ENCODE measurements at regions not wholly inside any gene's neighbourhood (a gene's known extent, or its start where the extent isn't known, plus 50 kb on each side); places are given as distances from the start of the nearest gene placed in this dataset.
"Not testable (repeated sequence)": the region's sequence is repeated elsewhere in the genome, so short reads cannot be mapped to it uniquely, and the experiment has no call there.

DNA sequence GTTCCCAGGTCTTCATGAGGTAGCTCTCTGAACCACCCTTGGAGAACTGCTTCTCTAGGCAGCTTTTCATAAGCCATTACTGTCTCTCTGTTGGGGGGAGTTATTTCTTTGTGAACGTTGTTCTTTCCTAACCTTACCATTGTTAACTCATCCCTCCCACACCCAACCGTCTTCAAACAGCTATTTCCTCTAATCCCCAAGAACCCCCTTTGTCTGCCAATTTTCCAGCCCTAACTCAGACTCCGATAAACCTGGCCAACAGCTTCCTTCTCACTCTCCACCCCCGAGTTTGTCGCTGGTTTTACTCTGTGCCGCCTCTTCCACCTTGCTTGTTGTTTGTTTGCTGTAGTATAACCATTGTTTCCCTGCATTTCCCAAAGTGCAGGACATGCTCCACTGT, 131.5 kb downstream of the CCDC34 start:
- Histone ChIP-seq H3K36me3 (replicated peaks; ENCODE audit: control insufficient read depth, insufficient read depth, low read length) (no peaks in the 10 kb centered on the region), H3K4me3 (ENCODE audit: insufficient read depth, low read depth, low read length) (no peak overlapping the region), H3K27me3 (ENCODE audit: control insufficient read depth, insufficient read depth, low read length) (no peaks in the 10 kb centered on the region)
- no peak for DNase-seq

DNA sequence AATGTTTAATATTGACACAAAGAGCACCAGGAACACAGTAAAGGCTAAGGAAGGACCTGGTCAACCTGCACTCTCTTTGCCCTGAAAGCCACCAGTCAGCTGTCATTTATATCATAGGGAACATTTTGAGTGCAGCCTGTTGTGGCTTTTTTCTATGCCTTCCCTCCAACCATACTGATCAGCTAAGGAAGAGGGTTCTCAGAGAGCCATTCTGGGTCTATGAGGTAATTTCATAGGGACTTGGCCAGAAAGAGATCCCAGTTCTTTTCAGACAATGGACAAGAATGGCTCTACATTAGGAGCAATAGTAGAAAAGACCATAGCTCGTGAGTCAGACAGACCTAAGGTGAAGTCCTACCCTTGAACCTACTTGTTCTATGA, 132.8 kb downstream of the CCDC34 start:
- no peak overlapping the region for H3K4me3 ChIP-seq (ENCODE audit: insufficient read depth, low read depth, low read length)
- no peaks in the 10 kb centered on the region for H3K36me3 ChIP-seq (replicated peaks; ENCODE audit: control insufficient read depth, insufficient read depth, low read length)
- DNase-seq: no peak
- no peaks in the 10 kb centered on the region for H3K27me3 ChIP-seq (ENCODE audit: control insufficient read depth, insufficient read depth, low read length)

DNA sequence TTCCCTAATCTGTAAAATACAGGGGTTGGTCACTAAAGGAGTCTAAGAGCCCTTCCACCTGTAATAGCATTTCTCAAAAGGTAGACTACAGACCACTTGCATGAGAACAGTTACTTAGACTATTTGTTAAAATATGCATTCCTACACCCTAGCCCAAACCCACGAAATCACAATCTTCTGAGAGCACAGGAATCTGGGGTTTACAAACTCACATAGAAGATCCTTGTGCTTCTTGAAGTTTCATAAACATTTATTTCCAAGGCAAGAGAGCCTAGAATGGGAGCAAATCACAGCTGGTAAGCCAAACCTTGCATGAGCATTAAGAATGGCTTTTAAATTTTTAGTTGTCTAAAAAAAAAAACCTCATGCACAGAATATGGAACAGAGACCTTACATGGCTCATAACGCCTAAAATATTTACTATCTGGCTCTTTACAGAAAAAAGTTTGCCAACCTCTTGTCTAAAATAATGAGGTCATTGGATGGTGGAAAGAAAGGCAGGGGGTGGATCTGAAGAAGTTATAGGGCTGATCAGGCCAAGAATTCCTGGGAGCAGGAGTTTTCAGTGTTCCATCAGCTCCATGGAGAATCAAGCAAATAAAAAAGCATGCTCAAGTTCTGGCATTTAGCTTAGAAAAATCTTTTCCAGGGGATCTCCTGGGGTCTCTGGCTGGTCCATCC, 133.4 kb downstream of the CCDC34 start:
- H3K27me3 ChIP-seq (ENCODE audit: control insufficient read depth, insufficient read depth, low read length): no peaks in the 10 kb centered on the region
- H3K4me3 ChIP-seq (ENCODE audit: insufficient read depth, low read depth, low read length): no peak overlapping the region
- no peaks in the 10 kb centered on the region for H3K36me3 ChIP-seq (replicated peaks; ENCODE audit: control insufficient read depth, insufficient read depth, low read length)
- no peak for DNase-seq

DNA sequence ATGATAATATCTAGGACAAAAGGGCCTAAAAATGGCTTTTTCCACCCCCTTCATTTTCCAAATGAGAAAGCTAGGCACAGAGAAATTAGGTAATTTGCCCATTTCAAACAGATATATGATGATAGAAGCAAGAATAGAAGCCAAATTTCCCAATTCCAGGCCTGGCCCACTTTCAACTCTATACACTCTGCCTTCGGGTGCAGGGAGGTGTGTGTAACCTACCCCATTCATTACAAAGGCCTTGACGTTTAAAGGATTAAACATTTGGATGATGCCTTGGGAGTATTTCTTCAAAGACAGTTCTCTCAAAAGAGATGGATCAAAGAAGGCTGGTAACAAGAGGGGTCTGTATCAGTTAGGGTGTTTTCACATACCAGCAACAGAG, 134.1 kb downstream of the CCDC34 start:
- Histone ChIP-seq H3K36me3 (replicated peaks; ENCODE audit: control insufficient read depth, insufficient read depth, low read length) (no peaks in the 10 kb centered on the region), H3K4me3 (ENCODE audit: insufficient read depth, low read depth, low read length) (no peak overlapping the region)
- no peak for DNase-seq

DNA sequence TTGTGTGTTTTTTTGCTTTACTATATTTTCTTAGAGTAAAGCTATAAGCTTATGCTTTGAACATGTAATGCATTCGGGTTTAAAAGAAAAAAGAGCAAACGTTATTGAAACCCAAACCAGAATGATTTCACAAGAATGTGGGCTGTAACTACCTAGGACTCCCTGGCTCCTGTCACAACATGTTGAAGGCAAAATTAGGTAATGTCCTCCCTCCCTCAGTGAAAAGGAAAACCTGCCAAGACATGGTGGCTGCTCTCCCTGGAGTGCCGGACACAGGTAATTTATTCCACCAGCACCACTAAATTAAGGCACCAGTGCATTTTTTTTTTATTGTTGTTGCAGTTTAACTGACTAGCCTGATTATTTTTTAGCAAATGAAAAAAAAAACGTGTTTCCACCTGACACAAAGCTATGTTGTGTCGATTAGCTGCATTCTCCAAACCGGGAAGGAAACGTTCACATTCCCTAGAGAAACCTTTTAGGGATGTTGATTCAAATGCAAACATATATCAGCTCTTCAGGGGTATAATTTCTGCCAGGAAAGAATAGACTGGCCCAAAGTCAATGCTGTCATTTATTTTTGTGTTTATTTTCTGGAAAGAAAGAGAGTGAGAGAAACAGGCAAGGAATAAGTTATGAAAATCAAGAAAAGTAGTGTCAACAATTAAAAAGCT, 134.6 kb downstream of the CCDC34 start:
- no peaks in the 10 kb centered on the region for H3K27me3 ChIP-seq (ENCODE audit: control insufficient read depth, insufficient read depth, low read length)
- DNase-seq: no peak
- no peaks in the 10 kb centered on the region for H3K36me3 ChIP-seq (replicated peaks; ENCODE audit: control insufficient read depth, insufficient read depth, low read length)
- H3K4me3 ChIP-seq (ENCODE audit: insufficient read depth, low read depth, low read length): no peak overlapping the region

More for the DNA sequence above, 134.1 kb downstream of the CCDC34 start:
- H3K27me3 ChIP-seq (ENCODE audit: control insufficient read depth, insufficient read depth, low read length): no peaks in the 10 kb centered on the region

DNA sequence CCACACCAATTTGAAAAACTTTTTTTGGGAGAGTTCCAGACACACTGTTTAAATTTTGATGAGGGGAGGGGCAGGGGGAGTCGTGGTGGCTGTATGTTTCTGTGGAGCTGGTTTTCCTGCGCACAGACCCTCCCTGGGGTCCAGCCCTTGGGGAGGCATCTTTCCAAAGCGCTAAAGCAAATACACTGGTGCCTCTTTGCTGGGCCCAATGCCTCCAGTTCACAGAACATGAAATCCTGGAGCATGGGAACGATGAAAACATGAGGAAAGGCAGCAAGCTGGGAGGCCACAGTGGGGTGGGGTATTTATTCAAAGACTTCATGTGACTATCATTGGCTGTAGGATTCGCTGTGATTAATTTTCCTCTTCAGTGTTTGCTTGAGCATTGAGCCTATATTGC, 135.3 kb downstream of the CCDC34 start:
- Histone ChIP-seq H3K4me3 (ENCODE audit: insufficient read depth, low read depth, low read length) (no peak overlapping the region), H3K27me3 (ENCODE audit: control insufficient read depth, insufficient read depth, low read length) (no peaks in the 10 kb centered on the region), H3K36me3 (replicated peaks; ENCODE audit: control insufficient read depth, insufficient read depth, low read length) (no peaks in the 10 kb centered on the region)
- no peak for DNase-seq

DNA sequence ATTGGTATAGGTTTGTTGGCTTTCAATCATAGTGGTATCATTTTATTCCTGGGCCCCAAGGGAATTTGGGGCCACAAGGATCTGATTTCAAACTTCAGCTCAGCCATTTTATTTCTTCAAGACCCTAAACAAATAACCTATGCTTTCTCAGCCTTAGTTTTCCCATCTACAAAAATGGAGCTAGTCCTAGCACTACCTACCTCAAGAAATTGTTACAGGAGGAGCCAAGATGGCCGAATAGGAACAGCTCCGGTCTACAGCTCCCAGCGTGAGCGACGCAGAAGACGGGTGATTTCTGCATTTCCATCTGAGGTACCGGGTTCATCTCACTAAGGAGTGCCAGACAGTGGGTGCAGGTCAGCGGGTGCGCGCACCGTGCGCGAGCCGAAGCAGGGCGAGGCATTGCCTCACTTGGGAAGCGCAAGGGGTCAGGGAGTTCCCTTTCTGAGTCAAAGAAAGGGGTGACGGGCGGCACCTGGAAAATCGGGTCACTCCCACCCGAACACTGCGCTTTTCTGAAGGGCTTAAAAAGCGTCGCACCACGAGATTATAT, 143.5 kb downstream of the CCDC34 start:
- H3K27me3 ChIP-seq (ENCODE audit: control insufficient read depth, insufficient read depth, low read length); DNase-seq; H3K36me3 ChIP-seq (replicated peaks; ENCODE audit: control insufficient read depth, insufficient read depth, low read length): not testable (repeated sequence)
- H3K4me3 ChIP-seq (ENCODE audit: insufficient read depth, low read depth, low read length): peak overlapping the region; percentile 35

DNA sequence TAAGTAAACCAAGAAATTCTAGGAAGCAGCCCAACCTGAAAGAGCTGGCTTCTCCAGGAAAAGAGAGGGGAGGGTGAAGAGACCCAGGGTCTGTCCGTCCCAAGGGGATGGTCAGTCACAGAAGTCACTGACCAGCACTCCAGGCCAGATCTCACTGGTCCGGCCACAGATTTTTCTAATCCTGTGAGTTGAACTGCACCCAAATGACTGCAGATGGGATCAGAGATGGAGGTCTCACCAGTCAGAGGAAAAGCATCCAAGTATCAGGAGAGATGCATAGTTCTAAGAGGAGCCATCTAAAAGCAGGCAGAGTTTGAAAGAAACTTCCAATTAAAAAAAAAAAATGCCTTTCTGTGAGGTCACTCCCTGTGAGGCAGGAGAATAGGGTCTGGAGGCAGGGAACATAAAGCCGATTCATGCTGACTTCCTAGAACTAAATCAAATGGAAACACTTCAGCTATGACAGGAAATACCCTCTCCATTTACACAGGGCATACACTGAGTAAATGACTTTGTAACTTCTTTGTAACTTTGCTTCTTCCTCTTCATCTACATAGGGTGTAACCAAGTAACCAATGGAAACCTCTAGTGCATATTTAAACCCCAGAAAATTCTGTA, 144.5 kb downstream of the CCDC34 start:
- no peak for DNase-seq
- Histone ChIP-seq H3K27me3 (ENCODE audit: control insufficient read depth, insufficient read depth, low read length) (no peaks in the 10 kb centered on the region), H3K4me3 (ENCODE audit: insufficient read depth, low read depth, low read length) (no peak overlapping the region), H3K36me3 (replicated peaks; ENCODE audit: control insufficient read depth, insufficient read depth, low read length) (no peaks in the 10 kb centered on the region)

DNA sequence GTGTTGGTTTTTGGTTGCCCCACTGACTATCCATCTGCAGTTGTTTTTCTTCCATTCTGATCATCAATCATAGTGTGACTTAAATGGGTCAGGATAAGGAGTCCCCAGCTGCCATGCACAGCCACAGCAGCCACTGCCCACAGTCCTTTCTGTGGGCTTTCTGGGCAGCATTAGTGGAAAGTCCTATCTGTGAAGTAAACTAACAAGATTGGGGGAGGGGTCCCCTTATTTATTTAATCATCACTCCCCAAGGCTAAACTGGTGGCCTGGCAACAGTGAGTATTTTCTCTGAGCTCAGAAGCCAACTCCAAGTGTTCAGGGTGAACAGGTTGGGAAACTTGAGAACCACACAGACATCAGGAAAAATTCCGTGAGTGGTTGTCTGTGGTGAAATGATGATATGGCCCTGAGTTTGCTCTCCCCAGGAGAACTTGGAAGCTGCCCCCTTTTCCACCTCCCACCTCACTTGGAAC, 145.0 kb downstream of the CCDC34 start:
- Histone ChIP-seq H3K27me3 (ENCODE audit: control insufficient read depth, insufficient read depth, low read length) (no peaks in the 10 kb centered on the region), H3K4me3 (ENCODE audit: insufficient read depth, low read depth, low read length) (no peak overlapping the region), H3K36me3 (replicated peaks; ENCODE audit: control insufficient read depth, insufficient read depth, low read length) (no peaks in the 10 kb centered on the region)
- DNase-seq: no peak

DNA sequence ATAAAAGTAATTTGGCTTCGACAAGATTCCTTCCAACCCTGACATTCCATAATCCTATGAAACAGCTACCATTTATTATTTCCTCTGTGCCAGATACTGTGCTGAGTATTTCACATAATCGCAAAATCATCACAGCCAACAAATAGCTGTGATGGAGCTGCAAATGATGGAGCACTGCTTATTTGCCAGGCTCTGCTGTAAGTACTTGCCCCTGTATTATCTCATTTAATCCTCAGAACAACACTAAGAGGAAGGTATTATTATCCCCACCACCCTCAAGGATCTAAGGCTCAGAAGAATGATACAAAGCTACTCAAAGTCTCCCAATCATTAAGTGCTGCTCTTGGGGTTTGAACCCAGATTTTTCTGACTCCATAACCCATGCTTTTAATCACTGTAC, 145.5 kb downstream of the CCDC34 start:
- H3K36me3 ChIP-seq (replicated peaks; ENCODE audit: control insufficient read depth, insufficient read depth, low read length): no peaks in the 10 kb centered on the region
- no peak overlapping the region for H3K4me3 ChIP-seq (ENCODE audit: insufficient read depth, low read depth, low read length)
- DNase-seq: no peak
- no peaks in the 10 kb centered on the region for H3K27me3 ChIP-seq (ENCODE audit: control insufficient read depth, insufficient read depth, low read length)

DNA sequence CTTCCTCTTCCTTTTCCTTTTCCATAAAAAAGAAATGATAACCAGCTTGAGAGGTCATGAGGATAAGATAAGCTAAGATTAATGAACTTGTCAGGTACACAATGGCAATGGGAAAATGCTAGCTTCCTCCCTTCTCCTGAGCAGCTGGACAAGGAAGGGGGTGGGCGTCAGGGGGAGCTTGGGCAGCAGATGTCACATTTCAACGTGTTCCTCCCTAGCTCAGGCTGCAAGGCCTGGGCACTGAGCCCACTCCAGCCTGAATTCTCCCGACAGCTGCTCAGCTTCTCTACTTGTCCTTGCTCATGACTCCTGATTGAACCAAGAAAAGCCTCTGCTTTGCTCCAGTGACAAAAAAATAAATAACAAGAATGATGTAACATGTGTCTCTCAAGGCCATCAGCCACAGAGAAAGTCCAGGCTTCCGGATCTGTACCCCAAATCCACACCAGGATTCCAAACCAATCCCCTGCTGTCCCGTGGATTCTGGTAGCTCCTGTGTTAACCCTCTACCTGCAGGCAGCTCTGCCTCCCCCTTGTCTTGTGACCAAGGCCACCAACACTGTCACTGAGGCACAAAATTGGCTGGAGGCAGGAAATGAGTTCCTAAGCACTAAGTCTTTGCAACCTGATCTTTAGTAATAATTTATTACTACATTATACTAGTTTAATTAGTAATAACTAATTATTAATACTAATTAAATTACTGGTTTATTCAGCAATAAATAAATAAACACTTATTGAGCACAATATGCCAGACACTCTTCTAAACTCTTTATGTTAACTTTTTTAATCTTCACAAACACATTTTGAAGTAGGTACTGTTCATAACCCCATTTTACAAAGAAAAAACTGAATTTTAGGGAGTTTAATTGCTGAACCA, 146.5 kb downstream of the CCDC34 start:
- no peaks in the 10 kb centered on the region for H3K27me3 ChIP-seq (ENCODE audit: control insufficient read depth, insufficient read depth, low read length)
- DNase-seq: no peak
- H3K4me3 ChIP-seq (ENCODE audit: insufficient read depth, low read depth, low read length): no peak overlapping the region
- H3K36me3 ChIP-seq (replicated peaks; ENCODE audit: control insufficient read depth, insufficient read depth, low read length): 0 out of 2 replicates have a peak, but pooled peaks cover 2% of the 10 kb centered on the region

DNA sequence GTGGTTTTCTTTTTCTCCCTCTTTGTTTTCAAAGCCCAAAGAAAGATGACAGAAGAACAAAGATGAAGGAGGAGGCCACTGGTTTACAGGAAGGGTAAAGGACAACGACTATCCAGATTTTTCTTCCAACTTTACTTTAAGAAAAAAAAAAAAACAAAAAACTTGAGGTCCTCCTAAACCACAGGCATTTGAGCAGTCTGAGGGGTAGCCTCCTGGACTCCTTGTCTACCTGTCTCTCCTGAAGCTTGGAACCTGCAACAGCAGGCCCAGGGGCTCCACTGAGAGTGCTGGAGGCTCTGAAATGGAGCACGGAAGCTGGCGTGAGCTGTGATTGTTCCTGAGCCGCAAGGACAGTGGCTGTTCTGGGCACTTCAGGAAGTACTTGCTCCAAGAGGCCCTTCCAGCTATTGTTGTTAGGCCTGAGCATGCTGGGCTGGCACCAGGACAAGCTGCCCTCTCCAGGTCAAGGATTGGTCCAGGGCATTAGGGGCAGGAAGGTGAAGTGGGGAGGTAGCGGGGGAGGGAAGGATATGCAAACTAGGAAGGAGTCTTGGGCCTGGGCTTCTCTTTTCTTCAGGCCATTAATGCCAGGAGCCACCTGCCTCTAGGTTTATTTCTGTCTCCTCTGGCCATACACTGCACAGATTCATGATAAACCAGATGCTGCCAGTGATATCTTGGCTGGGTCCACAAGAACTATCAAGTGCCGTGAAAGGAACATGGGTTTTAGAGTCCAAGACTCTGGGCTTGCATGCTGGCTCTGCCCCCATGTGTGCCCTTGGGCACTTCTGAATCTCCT, 147.3 kb downstream of the CCDC34 start:
- peak; percentile 17 for DNase-seq
- no peaks in the 10 kb centered on the region for H3K27me3 ChIP-seq (ENCODE audit: control insufficient read depth, insufficient read depth, low read length)
- 0 out of 2 replicates have a peak, but pooled peaks cover 2% of the 10 kb centered on the region for H3K36me3 ChIP-seq (replicated peaks; ENCODE audit: control insufficient read depth, insufficient read depth, low read length)
- H3K4me3 ChIP-seq (ENCODE audit: insufficient read depth, low read depth, low read length): no peak overlapping the region

DNA sequence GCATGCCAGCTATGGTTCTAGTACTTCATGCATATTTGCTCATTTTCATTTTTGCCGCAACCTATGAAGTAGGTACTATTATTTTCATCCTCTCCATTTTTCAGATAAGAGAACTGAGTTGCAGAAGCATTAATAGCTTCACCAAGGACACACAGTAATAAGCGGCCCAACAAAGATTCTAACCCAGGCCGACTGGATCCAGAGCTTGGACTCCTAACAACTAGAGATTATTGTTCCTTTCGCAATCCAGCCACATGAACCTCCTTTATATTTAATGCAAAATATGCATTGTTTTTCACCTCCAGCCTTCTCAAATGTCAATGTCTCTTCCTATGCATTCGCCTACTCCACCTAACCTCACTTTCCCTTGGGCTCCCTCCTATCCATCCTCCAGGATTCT, 148.3 kb downstream of the CCDC34 start:
- no peak for DNase-seq
- Histone ChIP-seq H3K36me3 (replicated peaks; ENCODE audit: control insufficient read depth, insufficient read depth, low read length) (0 out of 2 replicates have a peak, but pooled peaks cover 2% of the 10 kb centered on the region), H3K27me3 (ENCODE audit: control insufficient read depth, insufficient read depth, low read length) (no peaks in the 10 kb centered on the region), H3K4me3 (ENCODE audit: insufficient read depth, low read depth, low read length) (no peak overlapping the region)

Data from H7 (cell line).